Activated T-cell treated with anti-CD3 and anti-CD28 coated beads, Interleukin-2, amount 50 U/mL, for 24 hours (primary cell): ENCODE measurements at regions not wholly inside any gene's neighbourhood (a gene's known extent, or its start where the extent isn't known, plus 50 kb on each side); places are given as distances from the start of the nearest gene placed in this dataset.
"Not testable (repeated sequence)": the region's sequence is repeated elsewhere in the genome, so short reads cannot be mapped to it uniquely, and the experiment has no call there.

Experiments
- DNase-seq: peaks from one replicate; pipeline ENCODE4 v3.0.0-alpha.2; 2020
- H3K27ac Mint-ChIP-seq: 2 replicates; pipeline ENCODE4 v1.8.0; 2020; ENCODE audit warnings: mild to moderate bottlenecking, mixed read lengths
- H3K27me3 Mint-ChIP-seq: 2 replicates; pipeline ENCODE4 v1.8.0; 2020; ENCODE audit warnings: mixed read lengths
- H3K36me3 Mint-ChIP-seq: 2 replicates; pipeline ENCODE4 v1.8.0; 2020; ENCODE audit warnings: low read depth, mixed read lengths
- H3K4me1 Mint-ChIP-seq: 2 replicates; pipeline ENCODE4 v1.8.0; 2020; ENCODE audit warnings: low read depth, mixed read lengths
- H3K4me3 Mint-ChIP-seq: 2 replicates; pipeline ENCODE4 v1.8.0; 2020; ENCODE audit warnings: mild to moderate bottlenecking, moderate library complexity, mixed read lengths
- H3K9me3 Mint-ChIP-seq: 2 replicates; pipeline ENCODE4 v1.8.0; 2020; ENCODE audit warnings: mixed read lengths

DNA sequence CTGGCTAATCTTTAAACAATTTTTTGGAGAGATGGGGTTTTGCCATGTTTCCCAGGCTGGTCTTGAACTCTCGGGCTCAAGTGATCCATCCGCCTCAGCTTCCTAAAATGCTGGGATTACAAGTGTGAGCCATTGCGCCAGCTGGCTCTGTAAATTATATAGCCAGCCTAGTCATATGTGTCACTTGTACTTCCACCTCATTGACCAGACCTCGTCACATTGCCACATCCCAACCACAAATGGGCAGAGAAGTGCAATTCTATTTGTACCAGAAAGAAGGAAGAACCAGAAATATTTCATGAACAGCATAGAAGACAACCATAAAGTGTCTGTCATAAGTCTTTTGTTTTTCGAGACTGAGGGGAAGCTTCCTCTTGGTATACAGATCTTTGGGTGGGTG is 71.2 kb upstream of the ADRA1D start:
- Mint-ChIP-seq H3K9me3 (no peaks in the 10 kb centered on the region), H3K36me3 (no peaks in the 10 kb centered on the region), H3K4me3 (no peak overlapping the region), H3K27me3 (peaks cover 13% of the 10 kb centered on the region), H3K4me1 (no peaks in the 10 kb centered on the region), H3K27ac (no peak overlapping the region)
- DNase-seq: no peak

DNA sequence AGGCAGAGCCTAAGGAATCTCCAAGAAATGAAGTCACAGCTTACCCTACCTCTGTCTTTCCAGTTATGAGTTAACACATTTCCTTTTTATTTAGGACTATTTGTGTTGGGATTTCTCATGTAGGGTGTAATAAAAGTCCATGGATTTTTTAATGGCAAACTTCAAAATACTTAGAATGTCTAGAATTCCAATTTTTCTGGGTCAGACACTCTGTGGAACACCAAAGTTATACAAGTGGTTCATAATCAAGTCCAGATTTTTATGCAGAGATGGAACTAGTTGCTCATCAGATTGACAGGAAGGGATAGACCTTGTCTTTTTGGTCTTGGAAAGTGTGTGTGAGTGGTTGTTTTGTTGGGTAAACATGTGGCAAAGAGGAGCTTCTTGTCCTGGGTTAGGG is 69.8 kb upstream of the ADRA1D start:
- no peak overlapping the region for H3K27ac Mint-ChIP-seq
- H3K4me3 Mint-ChIP-seq: no peak overlapping the region
- peaks cover 21% of the 10 kb centered on the region for H3K27me3 Mint-ChIP-seq
- no peaks in the 10 kb centered on the region for H3K9me3 Mint-ChIP-seq
- no peak for DNase-seq
- no peaks in the 10 kb centered on the region for H3K36me3 Mint-ChIP-seq
- no peaks in the 10 kb centered on the region for H3K4me1 Mint-ChIP-seq

DNA sequence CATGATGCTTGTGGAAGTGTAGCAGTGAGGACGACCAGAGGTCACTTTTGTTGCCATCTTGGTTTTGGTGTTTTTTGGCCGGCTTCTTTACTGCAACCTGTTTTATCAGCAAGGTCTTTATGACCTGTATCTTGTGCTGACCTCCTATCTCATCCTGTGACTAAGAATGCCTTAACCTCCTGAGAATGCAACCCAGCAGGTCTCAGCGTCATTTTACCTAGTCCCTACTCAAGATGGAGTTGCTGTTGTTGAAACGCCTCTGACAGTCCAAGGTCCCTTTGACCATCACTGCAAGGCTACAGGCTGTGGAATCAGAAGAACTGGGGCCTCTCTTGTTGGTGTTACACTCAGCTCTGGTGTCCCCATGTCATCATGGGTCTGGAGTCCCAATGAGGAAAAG is 61.5 kb upstream of the ADRA1D start:
- H3K9me3 Mint-ChIP-seq, H3K36me3 Mint-ChIP-seq, H3K27ac Mint-ChIP-seq, H3K4me3 Mint-ChIP-seq, H3K4me1 Mint-ChIP-seq, DNase-seq: not testable (repeated sequence)
- peaks cover 15% of the 10 kb centered on the region for H3K27me3 Mint-ChIP-seq

DNA sequence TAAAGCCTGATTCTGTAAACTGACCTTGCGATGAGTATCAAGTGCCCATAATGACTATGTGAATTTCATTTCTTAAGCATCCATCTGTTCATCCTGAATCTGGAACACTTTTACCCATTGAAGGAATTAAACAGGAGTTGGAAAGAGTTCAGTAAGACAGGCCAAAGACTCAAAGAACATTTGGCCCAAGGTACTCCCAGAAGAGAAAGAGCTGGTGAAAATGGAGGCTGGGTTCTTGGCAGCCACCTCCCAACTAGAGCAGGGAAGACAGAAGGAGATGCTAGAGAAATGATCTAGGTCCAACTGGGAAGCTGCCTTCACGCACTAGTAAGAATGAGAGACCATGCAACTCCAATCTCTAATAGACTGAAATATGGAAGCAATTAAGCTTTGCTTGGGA is 57.1 kb upstream of the ADRA1D start:
- H3K27me3 Mint-ChIP-seq: peaks cover 4% of the 10 kb centered on the region
- peaks cover 4% of the 10 kb centered on the region for H3K9me3 Mint-ChIP-seq
- H3K27ac Mint-ChIP-seq: no peak overlapping the region
- H3K4me1 Mint-ChIP-seq: no peaks in the 10 kb centered on the region
- no peak overlapping the region for H3K4me3 Mint-ChIP-seq
- DNase-seq: no peak
- H3K36me3 Mint-ChIP-seq: no peaks in the 10 kb centered on the region

DNA sequence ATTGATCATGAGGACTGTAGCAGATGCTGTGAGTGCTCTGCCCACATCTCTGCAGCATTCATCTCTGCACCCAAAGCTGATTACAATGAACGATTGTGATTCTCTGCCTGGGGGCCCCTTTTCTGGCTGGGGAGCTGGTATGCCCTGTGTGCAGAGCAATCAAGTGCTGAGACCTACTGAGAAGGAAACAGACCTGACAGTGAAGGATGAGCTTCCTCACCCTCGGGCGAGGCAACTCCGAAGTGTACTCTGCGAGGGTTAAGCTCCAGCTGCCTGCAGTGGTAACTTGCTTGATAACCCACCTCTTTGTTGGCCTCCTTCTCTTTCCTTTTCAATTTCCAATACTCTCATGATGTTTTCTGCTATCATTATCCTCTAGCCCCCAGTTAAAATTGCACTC is 56.0 kb upstream of the ADRA1D start:
- H3K4me3 Mint-ChIP-seq: no peak overlapping the region
- peaks cover 14% of the 10 kb centered on the region for H3K27me3 Mint-ChIP-seq
- H3K36me3 Mint-ChIP-seq: no peaks in the 10 kb centered on the region
- no peaks in the 10 kb centered on the region for H3K9me3 Mint-ChIP-seq
- no peak overlapping the region for H3K27ac Mint-ChIP-seq
- H3K4me1 Mint-ChIP-seq: no peaks in the 10 kb centered on the region
- no peak for DNase-seq

DNA sequence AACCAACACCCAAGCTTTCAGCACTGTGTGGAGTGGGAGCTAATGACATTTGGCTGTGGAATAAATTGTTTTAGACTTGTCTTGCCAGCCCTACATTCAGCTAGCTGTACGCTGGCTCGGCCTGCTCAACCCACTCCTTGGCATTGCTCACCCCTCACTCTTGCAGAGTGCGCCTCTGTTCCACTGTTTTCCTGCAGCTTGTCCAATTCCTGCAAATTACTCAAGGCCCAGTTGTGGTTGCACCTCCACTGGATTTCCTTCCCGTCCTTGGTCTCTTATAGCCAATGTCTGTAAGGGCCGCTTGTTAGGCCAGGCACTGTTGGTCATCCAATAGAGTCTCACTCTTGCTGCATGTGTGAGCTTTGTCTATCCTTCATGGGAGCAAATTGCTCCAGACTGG is 55.5 kb upstream of the ADRA1D start:
- H3K4me1 Mint-ChIP-seq: no peaks in the 10 kb centered on the region
- DNase-seq: no peak
- peaks cover 17% of the 10 kb centered on the region for H3K27me3 Mint-ChIP-seq
- H3K9me3 Mint-ChIP-seq: no peaks in the 10 kb centered on the region
- no peak overlapping the region for H3K27ac Mint-ChIP-seq
- H3K4me3 Mint-ChIP-seq: no peak overlapping the region
- H3K36me3 Mint-ChIP-seq: no peaks in the 10 kb centered on the region

DNA sequence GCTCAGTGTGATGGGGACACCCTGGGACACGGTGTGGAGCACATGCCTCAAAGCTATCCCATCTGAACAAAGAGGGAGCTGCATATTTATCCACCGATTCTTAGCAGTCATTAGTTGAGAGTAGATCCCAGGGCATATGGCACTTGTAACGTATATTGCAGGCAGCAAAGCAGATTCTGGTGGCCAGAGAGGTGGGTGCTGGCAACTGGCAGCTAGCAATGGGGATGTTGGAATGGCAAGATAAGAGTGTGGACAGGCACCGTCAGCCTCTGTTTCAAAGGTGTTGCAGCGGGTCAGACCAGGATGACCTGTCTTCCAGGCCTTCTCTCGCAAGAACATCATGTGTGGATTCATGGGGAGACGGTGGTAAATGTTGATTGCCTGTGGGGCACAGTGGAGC is 54.0 kb upstream of the ADRA1D start:
- Mint-ChIP-seq H3K27ac (no peak overlapping the region), H3K4me3 (no peak overlapping the region), H3K27me3 (peaks cover 29% of the 10 kb centered on the region), H3K4me1 (no peaks in the 10 kb centered on the region), H3K36me3 (no peaks in the 10 kb centered on the region), H3K9me3 (no peaks in the 10 kb centered on the region)
- no peak for DNase-seq

DNA sequence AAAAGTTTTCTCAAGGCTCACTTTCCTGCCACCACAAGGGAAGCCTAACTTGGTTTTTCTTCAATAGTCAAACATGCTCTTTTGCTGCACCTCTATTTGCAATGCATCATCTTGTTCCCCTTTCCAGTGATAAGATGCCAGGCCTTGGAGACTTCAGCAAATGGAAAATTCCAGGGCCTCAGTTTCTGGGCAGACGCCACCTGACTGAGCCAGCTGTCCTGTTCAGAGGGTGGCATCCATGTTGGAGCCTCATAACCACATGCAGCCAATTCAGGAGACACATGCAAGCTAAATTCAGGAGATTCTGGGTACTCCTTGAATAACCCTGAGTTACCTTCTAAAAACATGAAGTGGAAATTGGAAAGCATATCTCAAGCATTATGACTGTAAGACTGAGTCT is 51.8 kb upstream of the ADRA1D start:
- DNase-seq: no peak
- H3K9me3 Mint-ChIP-seq: no peaks in the 10 kb centered on the region
- H3K27ac Mint-ChIP-seq: no peak overlapping the region
- H3K4me3 Mint-ChIP-seq: no peak overlapping the region
- peaks cover 48% of the 10 kb centered on the region for H3K27me3 Mint-ChIP-seq
- no peaks in the 10 kb centered on the region for H3K4me1 Mint-ChIP-seq
- no peaks in the 10 kb centered on the region for H3K36me3 Mint-ChIP-seq

DNA sequence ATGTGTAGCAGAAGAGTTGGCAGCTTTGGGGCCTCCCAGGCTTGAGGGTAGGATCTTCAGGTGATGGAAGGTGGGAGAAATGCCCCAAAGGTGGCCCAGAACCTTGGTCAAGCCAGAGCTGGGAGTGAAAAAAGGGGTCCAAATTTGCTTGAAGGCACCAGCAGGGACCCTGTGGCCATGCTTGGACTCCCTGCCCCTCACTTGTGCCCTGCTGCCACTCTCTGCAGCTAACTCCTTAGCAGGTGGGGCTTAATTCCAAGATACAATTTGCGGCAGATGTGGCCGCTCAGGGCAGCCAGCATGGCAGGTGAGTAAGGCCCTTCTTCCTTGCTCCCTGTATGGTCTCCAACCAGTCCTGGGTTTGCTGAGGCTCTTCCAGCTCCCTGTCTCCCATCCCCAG is 51.3 kb upstream of the ADRA1D start:
- DNase-seq: no peak
- no peaks in the 10 kb centered on the region for H3K4me1 Mint-ChIP-seq
- H3K4me3 Mint-ChIP-seq: no peak overlapping the region
- H3K27ac Mint-ChIP-seq: no peak overlapping the region
- no peaks in the 10 kb centered on the region for H3K36me3 Mint-ChIP-seq
- H3K9me3 Mint-ChIP-seq: no peaks in the 10 kb centered on the region
- peaks cover 53% of the 10 kb centered on the region for H3K27me3 Mint-ChIP-seq

DNA sequence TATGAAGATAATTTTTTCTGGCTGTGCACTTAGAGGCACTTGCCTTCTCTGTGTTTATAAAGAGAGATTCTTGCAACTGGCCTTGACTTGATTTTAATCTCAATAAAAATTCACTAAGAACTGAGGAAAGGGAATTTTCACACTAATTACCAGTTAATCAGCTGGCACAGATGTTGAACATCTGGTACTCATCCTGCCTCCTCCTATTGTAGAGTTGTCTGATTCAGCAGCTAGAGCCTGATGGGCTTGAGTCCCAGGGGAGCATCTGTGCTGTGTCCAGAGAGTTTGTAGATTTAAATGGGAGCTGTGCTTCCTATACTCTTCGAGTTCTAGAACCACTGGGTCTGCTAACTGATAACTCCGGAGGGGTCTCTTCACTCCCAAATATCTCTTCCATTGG is 50.7 kb upstream of the ADRA1D start:
- Mint-ChIP-seq H3K9me3 (no peaks in the 10 kb centered on the region), H3K4me3 (no peak overlapping the region)

DNA sequence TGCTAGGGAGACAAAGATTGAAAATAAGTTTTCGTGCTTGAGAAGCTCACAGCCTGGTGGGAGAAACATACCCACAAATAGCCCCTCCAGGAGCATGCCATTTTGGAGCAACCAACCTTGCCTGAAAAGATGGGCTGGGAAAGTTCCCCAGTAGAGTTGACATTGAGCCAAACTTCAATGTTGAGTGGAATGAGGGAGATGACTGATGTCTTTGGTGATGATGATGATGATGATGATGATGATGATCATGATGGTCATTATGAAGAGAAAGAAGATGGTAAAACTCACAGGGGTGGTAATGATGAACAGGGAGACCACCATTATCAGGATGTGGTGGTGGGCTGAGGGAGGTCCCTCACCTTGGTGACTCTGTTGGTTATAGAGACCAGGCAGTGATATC is 50.1 kb upstream of the ADRA1D start:
- H3K27ac Mint-ChIP-seq: no peak overlapping the region
- no peaks in the 10 kb centered on the region for H3K36me3 Mint-ChIP-seq
- no peak for DNase-seq
- no peak overlapping the region for H3K4me3 Mint-ChIP-seq
- no peaks in the 10 kb centered on the region for H3K9me3 Mint-ChIP-seq
- peaks cover 61% of the 10 kb centered on the region for H3K27me3 Mint-ChIP-seq
- H3K4me1 Mint-ChIP-seq: no peaks in the 10 kb centered on the region

More for the DNA sequence above, 50.7 kb upstream of the ADRA1D start:
- no peak for DNase-seq
- Mint-ChIP-seq H3K27me3 (peaks cover 60% of the 10 kb centered on the region), H3K36me3 (no peaks in the 10 kb centered on the region), H3K27ac (no peak overlapping the region), H3K4me1 (no peaks in the 10 kb centered on the region)
